Activated T-cell treated with anti-CD3 and anti-CD28 coated beads for 24 hours (primary cell): ENCODE measurements at regions not wholly inside any gene's neighbourhood (a gene's known extent, or its start where the extent isn't known, plus 50 kb on each side); places are given as distances from the start of the nearest gene placed in this dataset.

Experiments
- DNase-seq: peaks from one replicate; pipeline ENCODE4 v3.0.0-alpha.2; 2020; ENCODE audit warnings: low read depth

GRCh38 chr6:156131221-156131903 lies 645.8 kb upstream of the ARID1B start:
- no peak for DNase-seq

GRCh38 chr6:156126535-156126934 lies 650.6 kb upstream of the ARID1B start:
- no peak for DNase-seq

- DNase-seq: no peak
Measured at GRCh38 chr6:156125844-156126243, 651.3 kb upstream of the ARID1B start.

- DNase-seq: no peak
Measured at GRCh38 chr6:156123731-156124130, 653.4 kb upstream of the ARID1B start.

GRCh38 chr6:156121973-156122372 lies 655.2 kb upstream of the ARID1B start:
- no peak for DNase-seq

GRCh38 chr6:156114541-156114940 lies 658.9 kb upstream of the NOX3 start:
- no peak for DNase-seq

- no peak for DNase-seq
Measured at GRCh38 chr6:156113631-156114030, 658.0 kb upstream of the NOX3 start.

GRCh38 chr6:156111913-156112312 lies 656.3 kb upstream of the NOX3 start:
- DNase-seq: no peak

- no peak for DNase-seq
Measured at GRCh38 chr6:156110249-156110648, 654.6 kb upstream of the NOX3 start.

GRCh38 chr6:156109713-156110112 lies 654.1 kb upstream of the NOX3 start:
- DNase-seq: no peak

- DNase-seq: no peak
Measured at GRCh38 chr6:156107624-156108101, 652.0 kb upstream of the NOX3 start.

- no peak for DNase-seq
Measured at GRCh38 chr6:156102129-156102528, 646.5 kb upstream of the NOX3 start.

GRCh38 chr6:156098839-156099238 lies 643.2 kb upstream of the NOX3 start:
- DNase-seq: no peak

GRCh38 chr6:156087487-156087886 lies 631.8 kb upstream of the NOX3 start:
- DNase-seq: no peak

GRCh38 chr6:156082012-156082411 lies 626.4 kb upstream of the NOX3 start:
- DNase-seq: no peak

- DNase-seq: no peak
Measured at GRCh38 chr6:156080371-156080770, 624.7 kb upstream of the NOX3 start.

GRCh38 chr6:156068881-156069280 lies 613.2 kb upstream of the NOX3 start:
- no peak for DNase-seq

GRCh38 chr6:156065849-156066248 lies 610.2 kb upstream of the NOX3 start:
- DNase-seq: no peak

- no peak for DNase-seq
Measured at GRCh38 chr6:156062091-156062563, 606.5 kb upstream of the NOX3 start.

GRCh38 chr6:156061465-156061864 lies 605.8 kb upstream of the NOX3 start:
- no peak for DNase-seq

- no peak for DNase-seq
Measured at GRCh38 chr6:156060013-156060412, 604.4 kb upstream of the NOX3 start.

GRCh38 chr6:156058356-156058755 lies 602.7 kb upstream of the NOX3 start:
- no peak for DNase-seq

- DNase-seq: no peak
Measured at GRCh38 chr6:156057869-156058268, 602.2 kb upstream of the NOX3 start.

- no peak for DNase-seq
Measured at GRCh38 chr6:156056085-156056484, 600.4 kb upstream of the NOX3 start.
